BJ (cell line): ENCODE measurements at regions not wholly inside any gene's neighbourhood (a gene's known extent, or its start where the extent isn't known, plus 50 kb on each side); places are given as distances from the start of the nearest gene placed in this dataset.

Experiments
- CTCF ChIA-PET: fragments of 350-600 bp; formaldehyde crosslinking; extraction: SDS; loops from one replicate; lab custom pipeline; 2021; ENCODE audit warnings: antibody characterized with exemption, inconsistent platforms; lab: Yijun Ruan, JAX
- POLR2A ChIA-PET: fragments of 300-600 bp; sonication (Branson Sonifier 250); formaldehyde crosslinking; extraction: SDS; loops from one replicate; lab custom pipeline; 2021; ENCODE audit warnings: antibody characterized with exemption; lab: Charles Lee
- DNase-seq: peaks from one replicate; pipeline ENCODE4 v3.0.0-alpha.2; 2011; ENCODE audit warnings: low read depth
- H3K27me3 ChIP-seq: 2 replicates; pipeline ENCODE4 v1.6.0; 2011; ENCODE audit warnings: low read length; ENCODE audit not compliant: control insufficient read depth, insufficient read depth
- H3K36me3 ChIP-seq: 2 replicates; pipeline ENCODE4 v1.5.1; 2011; ENCODE audit warnings: low read length; ENCODE audit not compliant: control insufficient read depth, insufficient read depth
- H3K4me3 ChIP-seq: 2 replicates; pipeline ENCODE4 v1.5.1; 2011; ENCODE audit warnings: low read depth, mild to moderate bottlenecking, control low read depth, low read length
- CTCF ChIP-seq: IDR thresholded peaks from 2 replicates; pipeline ENCODE4 v1.5.1; 2011; ENCODE audit warnings: low read depth, mild to moderate bottlenecking, control low read depth, inconsistent platforms, low read length, moderate library complexity; ENCODE audit not compliant: insufficient read depth

DNA sequence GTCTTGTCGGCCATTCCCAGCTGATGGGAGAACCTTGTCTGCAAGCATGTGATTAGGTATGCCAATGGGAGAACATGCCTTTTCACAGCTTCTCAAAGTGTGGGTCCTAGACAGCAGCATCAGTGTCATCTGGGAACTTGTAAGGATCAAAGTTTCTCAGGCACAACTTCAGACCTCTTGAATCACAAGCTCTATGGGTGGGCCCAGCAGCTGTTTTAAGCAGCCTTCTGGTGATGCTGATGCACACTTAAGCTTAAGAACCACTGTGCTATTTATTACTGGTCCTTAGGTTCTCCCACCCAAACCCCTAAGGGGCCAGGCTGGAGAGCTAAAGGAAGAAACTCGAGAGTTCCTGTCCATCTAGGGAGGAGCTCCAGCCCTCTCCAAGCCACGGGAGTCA lies 453.9 kb upstream of the PROK2 start:
- ChIA-PET CTCF (interaction anchor here (0.7 to 1.2 kb wide), 6 partner anchors 9 to 27 kb away, joined by 3 to 4 read pairs (median 3); no protein-coding TSS in a partner anchor), POLR2A (no interaction called here)
- no peak overlapping the region for H3K4me3 ChIP-seq
- no peak for DNase-seq
- H3K36me3 ChIP-seq: no peaks in the 10 kb centered on the region
- TF ChIP-seq CTCF: no peak
- H3K27me3 ChIP-seq: peaks cover 2% of the 10 kb centered on the region; the same call in 1 of the 2 replicates

DNA sequence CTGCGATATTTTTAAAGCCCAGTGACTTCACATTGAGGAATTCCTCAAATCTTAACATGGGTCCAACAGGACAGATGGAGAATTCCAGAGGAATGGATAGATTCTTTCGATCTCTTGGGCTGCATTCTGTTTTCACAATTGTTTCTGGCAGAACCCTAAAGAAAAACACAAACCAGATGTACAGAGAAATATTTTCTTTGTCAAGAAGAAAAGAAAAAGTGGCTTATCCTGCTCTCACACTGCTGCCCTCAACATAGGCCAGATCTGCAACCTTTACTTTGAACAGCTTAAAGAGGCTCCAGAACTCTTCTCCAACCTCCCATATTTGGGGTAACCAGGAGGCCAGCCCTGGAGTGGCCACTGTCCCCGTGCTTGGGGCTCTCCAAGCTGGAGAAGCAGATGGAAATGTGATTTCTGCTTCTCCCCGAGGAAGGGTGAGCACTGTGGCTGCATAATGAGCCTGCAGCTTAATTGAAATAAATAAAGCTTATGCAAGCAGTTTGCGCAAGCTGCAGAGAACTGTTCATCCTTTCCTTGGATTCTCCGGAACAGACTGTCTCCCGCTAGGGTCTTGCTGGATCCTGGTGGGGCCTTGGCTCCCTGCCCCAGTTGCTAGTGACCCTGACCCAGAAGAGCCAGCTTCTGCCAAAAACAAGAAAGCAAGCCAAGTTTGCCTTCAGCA lies 453.2 kb upstream of the PROK2 start:
- ChIA-PET POLR2A (no interaction called here), CTCF (interaction anchor here (0.7 to 1.2 kb wide), 6 partner anchors 10 to 27 kb away, joined by 3 to 4 read pairs (median 3); no protein-coding TSS in a partner anchor)
- Histone ChIP-seq H3K4me3 (no peak overlapping the region), H3K27me3 (peaks cover 2% of the 10 kb centered on the region; the same call in 1 of the 2 replicates), H3K36me3 (no peaks in the 10 kb centered on the region)
- DNase-seq: peak; percentile 43
- no peak for TF ChIP-seq CTCF

GRCh38 chr3:72237679-72238009 lies 452.7 kb upstream of the PROK2 start:
- CTCF ChIA-PET: no interaction called here
- peaks cover 2% of the 10 kb centered on the region for H3K27me3 ChIP-seq
- TF ChIP-seq CTCF: no peak
- no peak overlapping the region for H3K4me3 ChIP-seq
- H3K36me3 ChIP-seq: no peaks in the 10 kb centered on the region
- POLR2A ChIA-PET: no interaction called here
- DNase-seq: no peak

GRCh38 chr3:72234391-72234790 lies 449.4 kb upstream of the PROK2 start:
- Histone ChIP-seq H3K27me3 (peaks cover 12% of the 10 kb centered on the region), H3K36me3 (no peaks in the 10 kb centered on the region), H3K4me3 (no peak overlapping the region)
- TF ChIP-seq CTCF: no peak
- peak; percentile 45 for DNase-seq
- ChIA-PET POLR2A (no interaction called here), CTCF (interaction anchor here (1.4 kb wide), 1 partner anchor 279 kb away, joined by 3 read pairs; no protein-coding TSS in a partner anchor)

GRCh38 chr3:72233571-72233970 lies 448.6 kb upstream of the PROK2 start:
- DNase-seq: no peak
- TF ChIP-seq CTCF: no peak
- no peaks in the 10 kb centered on the region for H3K36me3 ChIP-seq
- no peak overlapping the region for H3K4me3 ChIP-seq
- POLR2A ChIA-PET: no interaction called here
- H3K27me3 ChIP-seq: peaks cover 13% of the 10 kb centered on the region
- CTCF ChIA-PET: no interaction called here
